GM12878 (cell line): ENCODE measurements at regions not wholly inside any gene's neighbourhood (a gene's known extent, or its start where the extent isn't known, plus 50 kb on each side); places are given as distances from the start of the nearest gene placed in this dataset.

Source experiments
- ATAC-seq: fragments of 200-7000 bp; cut with Tn5 transposase; 3 replicates; pipeline ENCODE4 v1.9.1; 2020; ENCODE audit warnings: mild to moderate bottlenecking, moderate library complexity
- BruUV-seq: library from RNA; stranded (reverse); fragments of 400-500 nt; replicated peaks from 2 replicates; lab custom pipeline; 2021; lab: Mats Ljungman, UMichigan
- CTCF ChIA-PET: fragments of 300-600 bp; sonication (Branson Sonifier 250); formaldehyde crosslinking; extraction: SDS; loops from one replicate; lab custom pipeline; 2021; ENCODE audit warnings: inconsistent platforms; lab: Yijun Ruan, JAX
- POLR2A ChIA-PET: fragments of 350-600 bp; formaldehyde crosslinking; extraction: SDS; loops from one replicate; lab custom pipeline; 2021; ENCODE audit warnings: inconsistent platforms; lab: Charles Lee
- RAD21 ChIA-PET: fragments of 300-600 bp; sonication (Branson Sonifier 250); formaldehyde crosslinking; loops from one replicate; lab custom pipeline; 2023; ENCODE audit warnings: antibody characterized with exemption; ENCODE audit not compliant: unreplicated experiment; lab: Charles Lee
- SMC1A ChIA-PET: fragments of 300-600 bp; sonication (Branson Sonifier 250); formaldehyde crosslinking; loops from one replicate; lab custom pipeline; 2023; ENCODE audit not compliant: unreplicated experiment, uncharacterized antibody; lab: Charles Lee
- DNase-seq: peaks from one replicate; pipeline ENCODE4 v3.0.0-alpha.2; 2011; ENCODE audit warnings: low read depth, low spot score
- FAIRE-seq: peaks from 3 replicates; lab custom pipeline; 2011; peaks lifted over from hg19 to GRCh38; lab: Jason Lieb, UNC
- H2AFZ ChIP-seq: 2 replicates; pipeline ENCODE4 v1.6.0; 2011; ENCODE audit warnings: low read depth, low read length, control low read depth; ENCODE audit not compliant: control insufficient read depth
- H3K27ac ChIP-seq: 2 replicates; pipeline ENCODE4 v1.5.1; 2011; ENCODE audit warnings: control low read depth; ENCODE audit not compliant: control insufficient read depth, insufficient read depth
- H3K27me3 ChIP-seq, 2 experiments: replicated peaks in 1 of 2; 2 replicates each; pipeline versions ENCODE4 v1.6.0 to v1.6.1; 2011; ENCODE audit warnings: low read length in 1 of 2; ENCODE audit not compliant: control insufficient read depth in 2 of 2, insufficient read depth in 2 of 2
- H3K36me3 ChIP-seq, 2 experiments: 2 replicates each; pipeline ENCODE4 v1.5.1; 2011; ENCODE audit warnings: low read length in 1 of 2; ENCODE audit not compliant: control insufficient read depth in 2 of 2, insufficient read depth in 2 of 2
- H3K4me1 ChIP-seq: 2 replicates; pipeline ENCODE4 v1.6.1; 2011; ENCODE audit warnings: mild to moderate bottlenecking, low read length, moderate library complexity, mixed read lengths; ENCODE audit not compliant: control insufficient read depth, insufficient read depth
- H3K4me2 ChIP-seq: 2 replicates; pipeline ENCODE4 v1.6.0; 2011; ENCODE audit warnings: control low read depth; ENCODE audit not compliant: control insufficient read depth, insufficient read depth
- H3K4me3 ChIP-seq: fragments of 200-600 bp; sonication (generic); 2 replicates; pipeline ENCODE4 v1.5.1; 2016
- H3K79me2 ChIP-seq: 2 replicates; pipeline ENCODE4 v1.6.0; 2011; ENCODE audit warnings: low read length; ENCODE audit not compliant: control insufficient read depth, insufficient read depth
- H3K9ac ChIP-seq: 2 replicates; pipeline ENCODE4 v1.8.0; 2011; ENCODE audit warnings: low read length, control low read depth, mixed read lengths; ENCODE audit not compliant: control insufficient read depth, insufficient read depth
- H3K9me3 ChIP-seq: replicated peaks from 3 replicates; pipeline ENCODE4 v1.5.1; 2011; ENCODE audit warnings: mild to moderate bottlenecking, low read length; ENCODE audit not compliant: control insufficient read depth, insufficient read depth
- H4K20me1 ChIP-seq: 2 replicates; pipeline ENCODE4 v1.6.0; 2011; ENCODE audit not compliant: control insufficient read depth, insufficient read depth
- IKZF2 ChIP-seq, 2 experiments: fragments of 450-650 bp; IDR thresholded peaks; 2 replicates each; pipeline ENCODE4 v1.6.1; 2017; ENCODE audit warnings: mild to moderate bottlenecking in 2 of 2, moderate library complexity in 2 of 2
- JUNB ChIP-seq: IDR thresholded peaks from 2 replicates; pipeline ENCODE4 v1.6.1; 2016; ENCODE audit warnings: antibody characterized with exemption, mild to moderate bottlenecking
- KAT2A ChIP-seq: conservative IDR thresholded peaks from 2 replicates; pipeline ENCODE4 v1.6.1; 2011; ENCODE audit warnings: low read depth, low read length; ENCODE audit not compliant: control insufficient read depth
- KDM1A ChIP-seq: fragments of 200-600 bp; sonication (generic); IDR thresholded peaks from 2 replicates; pipeline ENCODE4 v1.6.1; 2016; ENCODE audit warnings: borderline replicate concordance
- MTA3 ChIP-seq: IDR thresholded peaks from 2 replicates; pipeline ENCODE4 v1.6.1; 2012; ENCODE audit warnings: low read length, inconsistent platforms, borderline replicate concordance
- MYB ChIP-seq: fragments of 150-350 bp; IDR thresholded peaks from 2 replicates; pipeline ENCODE4 v1.6.1; 2014; ENCODE audit warnings: mild to moderate bottlenecking, low read depth, low read length, borderline replicate concordance
- NFXL1 ChIP-seq: fragments of 450-650 bp; IDR thresholded peaks from 2 replicates; pipeline ENCODE4 v1.6.1; 2017; ENCODE audit warnings: antibody characterized with exemption, mild to moderate bottlenecking, borderline replicate concordance
- NFYA ChIP-seq: IDR thresholded peaks from 2 replicates; pipeline ENCODE4 v1.6.1; 2011; ENCODE audit warnings: low read depth, mild to moderate bottlenecking, low read length, improper control_type of control experiment, borderline replicate concordance
- PAX5 ChIP-seq: IDR thresholded peaks from 2 replicates; pipeline ENCODE4 v1.6.1; 2011; ENCODE audit warnings: low read depth, low read length, borderline replicate concordance
- PKNOX1 ChIP-seq: fragments of 450-650 bp; IDR thresholded peaks from 2 replicates; pipeline ENCODE4 v1.6.1; 2016; ENCODE audit warnings: mild to moderate bottlenecking
- POLR2AphosphoS2 ChIP-seq: IDR thresholded peaks from 2 replicates; pipeline ENCODE4 v1.6.1; 2011; ENCODE audit warnings: low read depth, mild to moderate bottlenecking, low read length, improper control_type of control experiment, moderate library complexity
- RAD51 ChIP-seq: fragments of 450-650 bp; IDR thresholded peaks from 2 replicates; pipeline ENCODE4 v1.6.1; 2016; ENCODE audit warnings: moderate library complexity, mild to moderate bottlenecking, inconsistent platforms
- RB1 ChIP-seq: fragments of 450-650 bp; formaldehyde crosslinking; IDR thresholded peaks from 2 replicates; pipeline ENCODE4 v1.6.1; 2017; ENCODE audit warnings: mild to moderate bottlenecking, borderline replicate concordance
- SMAD1 ChIP-seq: fragments of 450-650 bp; IDR thresholded peaks from 2 replicates; pipeline ENCODE4 v1.6.1; 2018; ENCODE audit warnings: mild to moderate bottlenecking, low read depth; ENCODE audit not compliant: partially characterized antibody
- SRF ChIP-seq, 2 experiments: IDR thresholded peaks; 2 replicates each; pipeline ENCODE4 v1.6.1; 2011; ENCODE audit warnings: low read depth in 2 of 2, low read length in 2 of 2, mild to moderate bottlenecking in 1 of 2, moderate library complexity in 1 of 2
- STAT3 ChIP-seq: IDR thresholded peaks from 2 replicates; pipeline ENCODE4 v1.6.1; 2011; ENCODE audit warnings: low read depth, low read length, improper control_type of control experiment
- USF1 ChIP-seq: IDR thresholded peaks from 2 replicates; pipeline ENCODE4 v1.6.1; 2011; ENCODE audit warnings: borderline replicate concordance, low read depth, mild to moderate bottlenecking, moderate library complexity, mixed read lengths, low read length; ENCODE audit not compliant: insufficient read depth; ENCODE audit errors: extremely low read length
- YY1 ChIP-seq: IDR thresholded peaks from 2 replicates; pipeline ENCODE4 v1.6.1; 2011; ENCODE audit warnings: low read depth, mild to moderate bottlenecking, low read length
- ZNF207 ChIP-seq: fragments of 450-650 bp; IDR thresholded peaks from 2 replicates; pipeline ENCODE4 v1.6.1; 2014; ENCODE audit warnings: antibody characterized with exemption, mild to moderate bottlenecking, borderline replicate concordance
- in situ Hi-C: fragments of 300-500 bp; cut with MboI; formaldehyde crosslinking; loops from 9 replicates; pipeline ENCODE4 v1.14.3; 2018; ENCODE audit warnings: mixed read lengths
- intact Hi-C: fragments of 100-400 bp; cut with micrococcal nuclease; formaldehyde crosslinking; loops from one replicate; pipeline ENCODE4 v1.14.2; 2022; ENCODE audit not compliant: unreplicated experiment

GRCh38 chr4:144362366-144362765 lies 221.8 kb upstream of the GYPA start:
- no peak overlapping the region for H3K4me3 ChIP-seq
- no peaks in the 10 kb centered on the region; a peak in 1 of 4 replicates for H3K27me3 ChIP-seq
- no peak overlapping the region for H3K4me2 ChIP-seq
- no peak overlapping the region for H2AFZ ChIP-seq
- ATAC-seq (no peak), FAIRE-seq (no peak), DNase-seq (no peak)
- ChIA-PET POLR2A (no interaction called here), SMC1A (interaction anchor here (0.7 kb wide), 1 partner anchor 87 kb away, joined by 3 read pairs; no protein-coding TSS in a partner anchor), RAD21 (no interaction called here), CTCF (no interaction called here)
- H3K36me3 ChIP-seq, result no peaks in the 10 kb centered on the region
- no peaks in the 10 kb centered on the region for H3K4me1 ChIP-seq
- H4K20me1 ChIP-seq, result no peaks in the 10 kb centered on the region
- BruUV-seq, result no TSS peak
- H3K9me3 ChIP-seq, result no peaks in the 10 kb centered on the region
- H3K27ac ChIP-seq, result no peak overlapping the region
- intact Hi-C loops (no loop called here), in situ Hi-C loops (no loop called here)
- H3K79me2 ChIP-seq, result no peaks in the 10 kb centered on the region
- TF ChIP-seq IKZF2 (IDR thresholded peaks at IDR 0.05) (no peak), SMAD1 (no peak), KAT2A (no peak), KDM1A (no peak), ZNF207 (no peak), POLR2AphosphoS2 (no peak), NFYA (no peak), PKNOX1 (no peak), MTA3 (no peak), RAD51 (no peak), NFXL1 (no peak), USF1 (no peak), PAX5 (no peak), JUNB (no peak), MYB (no peak), RB1 (no peak), STAT3 (no peak), YY1 (no peak), SRF (IDR thresholded peaks at IDR 0.05; ENCODE audit: low read depth in 2 of 2, low read length in 2 of 2) (no peak)
- H3K9ac ChIP-seq, result no peak overlapping the region
